GM21717 (cell line): ENCODE measurements at regions not wholly inside any gene's neighbourhood (a gene's known extent, or its start where the extent isn't known, plus 50 kb on each side); places are given as distances from the start of the nearest gene placed in this dataset.
"Not testable (repeated sequence)": the region's sequence is repeated elsewhere in the genome, so short reads cannot be mapped to it uniquely, and the experiment has no call there.

Experiments
- ATAC-seq: cut with Tn5 transposase; IDR thresholded peaks from one replicate; pipeline ENCODE4 v1.9.1; 2021; ENCODE audit warnings: mild to moderate bottlenecking, moderate library complexity; ENCODE audit not compliant: unreplicated experiment

- ATAC-seq: not testable (repeated sequence)
These were observed 407.3 kb upstream of the ADAMTSL1 start for GRCh38 chr9:18066608-18067007.

- no peak for ATAC-seq
These were observed 406.3 kb upstream of the ADAMTSL1 start for GRCh38 chr9:18067548-18068120.

GRCh38 chr9:18068900-18069299 is 405.1 kb upstream of the ADAMTSL1 start:
- no peak for ATAC-seq

- ATAC-seq: no peak
These were observed 402.3 kb upstream of the ADAMTSL1 start for GRCh38 chr9:18071651-18072060.

GRCh38 chr9:18073002-18073401 is 401.0 kb upstream of the ADAMTSL1 start:
- ATAC-seq: no peak

GRCh38 chr9:18074041-18074440 is 399.9 kb upstream of the ADAMTSL1 start:
- no peak for ATAC-seq

GRCh38 chr9:18075253-18075952 is 398.6 kb upstream of the ADAMTSL1 start:
- no peak for ATAC-seq

GRCh38 chr9:18077941-18078678 is 395.8 kb upstream of the ADAMTSL1 start:
- no peak for ATAC-seq

- ATAC-seq: no peak
These were observed 381.8 kb upstream of the ADAMTSL1 start for GRCh38 chr9:18092138-18092537.

GRCh38 chr9:18106006-18106560 is 367.9 kb upstream of the ADAMTSL1 start:
- ATAC-seq: no peak

- no peak for ATAC-seq
These were observed 364.3 kb upstream of the ADAMTSL1 start for GRCh38 chr9:18109675-18110074.

- ATAC-seq: no peak
These were observed 362.8 kb upstream of the ADAMTSL1 start for GRCh38 chr9:18111146-18111545.

- no peak for ATAC-seq
These were observed 359.1 kb upstream of the ADAMTSL1 start for GRCh38 chr9:18114559-18115475.

GRCh38 chr9:18118268-18118667 is 355.7 kb upstream of the ADAMTSL1 start:
- no peak for ATAC-seq

GRCh38 chr9:18122171-18122570 is 351.8 kb upstream of the ADAMTSL1 start:
- ATAC-seq: no peak

GRCh38 chr9:18124760-18125159 is 349.2 kb upstream of the ADAMTSL1 start:
- no peak for ATAC-seq

GRCh38 chr9:18126831-18127498 is 347.0 kb upstream of the ADAMTSL1 start:
- ATAC-seq: no peak

GRCh38 chr9:18127499-18127875 is 346.5 kb upstream of the ADAMTSL1 start:
- ATAC-seq: no peak

GRCh38 chr9:18129809-18130334 is 344.1 kb upstream of the ADAMTSL1 start:
- ATAC-seq: no peak
